T-helper 1 cell treated with Interleukin-12 subunit alpha and Interleukin-12 subunit beta and Interleukin-4 antibody, amounts not matched to agents 30 μg/mL and 1 μg/mL, for 36 hours (primary cell): ENCODE measurements at regions not wholly inside any gene's neighbourhood (a gene's known extent, or its start where the extent isn't known, plus 50 kb on each side); places are given as distances from the start of the nearest gene placed in this dataset.

ENCODE experiments used
- H3K27ac Mint-ChIP-seq: one replicate; pipeline ENCODE4 v1.8.0; 2021; ENCODE audit warnings: mild to moderate bottlenecking, mixed read lengths
- H3K27me3 Mint-ChIP-seq: one replicate; pipeline ENCODE4 v1.8.0; 2021; ENCODE audit warnings: low read depth, mixed read lengths
- H3K36me3 Mint-ChIP-seq: one replicate; pipeline ENCODE4 v1.8.0; 2021; ENCODE audit warnings: low read depth, mixed read lengths
- H3K4me1 Mint-ChIP-seq: one replicate; pipeline ENCODE4 v1.8.0; 2021; ENCODE audit warnings: low read depth, mixed read lengths
- H3K4me3 Mint-ChIP-seq: one replicate; pipeline ENCODE4 v1.8.0; 2021; ENCODE audit warnings: mild to moderate bottlenecking, moderate library complexity, mixed read lengths
- H3K9me3 Mint-ChIP-seq: one replicate; pipeline ENCODE4 v1.8.0; 2021; ENCODE audit warnings: mixed read lengths

DNA sequence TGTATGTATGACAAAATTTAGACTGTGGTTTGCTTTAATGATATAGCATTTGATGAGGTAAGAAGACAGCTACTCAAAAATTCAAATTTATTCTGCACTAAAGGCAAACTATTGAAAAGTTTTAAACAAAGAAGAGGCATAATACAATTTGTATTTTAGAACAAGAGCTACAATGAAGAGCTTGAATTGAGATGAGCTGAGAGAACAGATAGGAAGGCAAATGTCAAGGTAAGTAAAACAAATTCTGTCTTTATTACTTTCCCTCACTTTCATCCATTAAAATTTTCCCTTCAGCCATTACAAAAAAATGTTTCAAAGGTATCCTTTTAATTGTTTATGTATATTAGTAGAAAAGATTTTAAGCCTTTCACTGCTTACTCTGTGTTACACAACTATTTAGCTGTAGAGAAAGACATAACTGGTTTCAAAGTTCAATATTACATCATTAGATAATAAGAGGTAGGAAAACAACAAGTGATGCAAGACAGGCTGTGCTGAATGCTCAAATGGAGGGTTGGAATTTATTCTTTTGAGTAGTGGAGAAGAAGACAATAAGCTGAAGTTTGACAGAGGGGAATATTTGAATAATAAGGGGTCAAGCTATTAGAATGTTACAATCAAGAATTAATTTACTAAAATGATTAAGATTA lies 1334.1 kb downstream of the FSCB start:
- H3K9me3 Mint-ChIP-seq: peaks cover 19% of the 10 kb centered on the region
- H3K27me3 Mint-ChIP-seq: no peaks in the 10 kb centered on the region
- H3K4me3 Mint-ChIP-seq: no peak overlapping the region
- H3K36me3 Mint-ChIP-seq: no peaks in the 10 kb centered on the region
- H3K4me1 Mint-ChIP-seq: no peaks in the 10 kb centered on the region
- H3K27ac Mint-ChIP-seq: no peak overlapping the region

DNA sequence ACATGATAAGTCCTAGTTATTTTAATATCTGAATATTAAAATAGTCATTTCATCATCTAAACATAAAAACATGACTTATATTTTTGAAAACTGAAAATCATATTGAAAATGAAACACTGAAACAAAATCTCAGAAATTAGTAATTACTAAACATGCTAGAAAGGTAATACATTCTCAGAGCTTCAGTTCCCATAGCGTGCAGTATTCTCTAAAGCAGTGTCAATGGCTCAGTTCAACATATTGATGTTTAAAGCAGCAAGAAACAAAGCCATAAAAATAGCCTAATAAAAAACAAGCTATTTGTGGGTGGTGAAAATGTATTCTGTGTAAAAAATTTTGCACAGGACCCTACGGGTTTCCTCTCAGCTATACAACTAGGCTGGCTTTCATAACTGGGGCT lies 1337.4 kb downstream of the FSCB start:
- no peaks in the 10 kb centered on the region for H3K4me1 Mint-ChIP-seq

DNA sequence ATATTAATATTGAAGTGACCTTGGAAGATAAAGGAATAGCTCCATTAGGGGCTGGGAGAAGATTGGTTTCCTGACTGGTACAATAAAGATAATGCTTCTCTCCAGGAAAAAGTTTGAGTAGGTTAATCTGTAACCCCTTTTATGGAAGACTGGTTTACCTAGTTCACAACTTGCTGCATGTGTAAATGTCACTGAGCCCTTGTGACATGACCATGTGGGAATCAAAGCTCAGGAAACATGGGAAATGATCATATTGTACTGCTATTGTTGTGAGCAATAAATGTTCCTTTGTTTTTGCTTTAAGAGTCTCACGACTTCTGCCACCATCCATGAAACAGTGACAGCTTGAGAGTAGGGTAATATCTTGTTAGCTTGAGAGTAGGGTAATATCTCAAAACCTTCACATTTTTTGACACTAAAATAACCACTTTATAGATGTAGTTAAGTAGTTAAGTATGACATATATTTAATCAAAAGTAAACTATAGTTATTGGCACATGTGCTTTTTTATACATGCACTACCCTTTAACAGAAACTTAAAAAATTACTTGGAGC lies 1338.6 kb downstream of the FSCB start:
- H3K36me3 Mint-ChIP-seq: no peaks in the 10 kb centered on the region
- H3K9me3 Mint-ChIP-seq: peaks cover 27% of the 10 kb centered on the region
- H3K4me3 Mint-ChIP-seq: no peak overlapping the region
- no peaks in the 10 kb centered on the region for H3K27me3 Mint-ChIP-seq
- no peaks in the 10 kb centered on the region for H3K4me1 Mint-ChIP-seq
- no peak overlapping the region for H3K27ac Mint-ChIP-seq

More for the DNA sequence above, 1337.4 kb downstream of the FSCB start:
- Mint-ChIP-seq H3K36me3 (no peaks in the 10 kb centered on the region), H3K9me3 (peaks cover 18% of the 10 kb centered on the region), H3K4me3 (no peak overlapping the region), H3K27me3 (no peaks in the 10 kb centered on the region), H3K27ac (no peak overlapping the region)

DNA sequence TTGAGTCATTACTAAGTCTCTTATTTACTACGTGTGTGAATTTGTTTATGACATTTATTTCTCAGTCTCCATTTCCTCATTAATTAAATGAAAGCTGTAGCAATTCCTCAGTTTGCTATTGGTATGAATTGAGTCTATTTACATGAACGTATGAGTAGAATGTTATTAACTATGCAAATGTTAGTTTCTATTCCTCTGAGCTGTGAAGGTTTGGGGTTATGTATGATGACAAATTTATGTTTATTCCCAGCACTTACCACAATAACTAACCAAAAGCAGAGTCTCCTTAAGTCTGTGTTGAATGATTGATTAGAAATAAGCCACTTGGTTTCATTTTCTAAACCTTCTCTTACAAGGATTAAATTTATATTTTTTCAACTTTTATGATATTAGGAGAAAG lies 1340.9 kb downstream of the FSCB start:
- no peaks in the 10 kb centered on the region for H3K4me1 Mint-ChIP-seq
- H3K9me3 Mint-ChIP-seq: peaks cover 22% of the 10 kb centered on the region
- H3K36me3 Mint-ChIP-seq: no peaks in the 10 kb centered on the region
- no peak overlapping the region for H3K27ac Mint-ChIP-seq
- H3K27me3 Mint-ChIP-seq: no peaks in the 10 kb centered on the region
- H3K4me3 Mint-ChIP-seq: no peak overlapping the region

DNA sequence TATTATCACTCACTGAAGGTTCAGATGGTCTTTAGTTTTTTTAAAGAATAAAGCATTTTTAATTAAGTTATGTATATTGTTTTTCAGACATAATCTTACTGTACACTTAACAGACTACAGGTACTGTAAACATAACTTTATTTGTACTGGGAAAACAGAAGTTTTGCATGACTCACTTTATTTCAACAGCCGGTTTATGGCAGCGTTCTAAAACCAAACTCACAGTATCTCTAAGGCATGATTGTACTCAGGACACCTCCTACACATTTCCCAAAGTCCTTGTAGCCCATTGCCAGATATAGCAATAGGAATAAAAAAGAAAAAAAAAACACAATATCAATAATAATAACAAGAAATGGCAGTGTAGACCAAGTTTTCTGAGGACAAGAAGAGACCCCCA lies 1341.4 kb downstream of the FSCB start:
- no peak overlapping the region for H3K27ac Mint-ChIP-seq
- H3K27me3 Mint-ChIP-seq: no peaks in the 10 kb centered on the region
- no peaks in the 10 kb centered on the region for H3K4me1 Mint-ChIP-seq
- H3K4me3 Mint-ChIP-seq: no peak overlapping the region
- H3K9me3 Mint-ChIP-seq: peaks cover 17% of the 10 kb centered on the region
- H3K36me3 Mint-ChIP-seq: no peaks in the 10 kb centered on the region

DNA sequence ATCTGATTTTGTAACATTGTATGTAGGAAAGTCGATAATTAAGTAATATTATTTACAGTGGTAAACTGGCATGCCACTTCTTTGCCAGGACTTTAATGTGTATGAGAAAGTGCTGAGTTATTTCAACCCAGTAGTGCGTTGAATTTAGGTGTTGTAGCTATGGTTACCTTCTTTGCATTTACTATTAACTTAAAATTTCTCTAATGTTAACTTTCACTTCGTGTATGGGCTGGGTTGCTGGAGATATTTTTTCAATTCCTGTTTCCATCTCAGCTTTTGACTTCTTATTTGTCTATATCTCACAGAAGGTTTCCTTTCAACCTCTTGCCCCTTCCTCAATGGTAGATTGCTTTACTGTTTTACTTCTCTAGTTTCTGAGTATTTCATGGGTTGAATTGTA lies 1345.6 kb downstream of the FSCB start:
- Mint-ChIP-seq H3K4me1 (no peaks in the 10 kb centered on the region), H3K36me3 (no peaks in the 10 kb centered on the region), H3K4me3 (no peak overlapping the region), H3K27me3 (no peaks in the 10 kb centered on the region), H3K27ac (no peak overlapping the region), H3K9me3 (peaks cover 24% of the 10 kb centered on the region)

DNA sequence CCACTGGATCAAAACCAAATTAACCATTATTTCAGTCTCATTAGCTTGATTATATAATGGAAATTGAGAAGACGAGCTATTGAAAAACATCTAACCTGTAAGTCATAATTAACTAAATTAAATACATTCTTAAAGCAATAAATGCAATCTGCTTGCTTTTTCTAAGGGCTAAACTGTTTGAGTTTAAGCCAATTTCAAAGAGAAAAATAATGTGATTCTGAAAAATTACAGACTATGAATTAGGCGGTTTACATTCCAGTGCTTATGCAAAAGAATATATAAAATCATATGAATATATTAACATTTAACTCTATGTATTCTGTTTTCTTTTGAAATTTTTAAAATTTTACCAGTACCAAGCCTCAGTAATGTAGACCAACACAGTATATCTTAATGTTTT lies 1349.4 kb downstream of the FSCB start:
- H3K27me3 Mint-ChIP-seq: no peaks in the 10 kb centered on the region
- H3K9me3 Mint-ChIP-seq: peaks cover 13% of the 10 kb centered on the region
- no peaks in the 10 kb centered on the region for H3K36me3 Mint-ChIP-seq
- no peak overlapping the region for H3K4me3 Mint-ChIP-seq
- no peaks in the 10 kb centered on the region for H3K4me1 Mint-ChIP-seq
- H3K27ac Mint-ChIP-seq: no peak overlapping the region

DNA sequence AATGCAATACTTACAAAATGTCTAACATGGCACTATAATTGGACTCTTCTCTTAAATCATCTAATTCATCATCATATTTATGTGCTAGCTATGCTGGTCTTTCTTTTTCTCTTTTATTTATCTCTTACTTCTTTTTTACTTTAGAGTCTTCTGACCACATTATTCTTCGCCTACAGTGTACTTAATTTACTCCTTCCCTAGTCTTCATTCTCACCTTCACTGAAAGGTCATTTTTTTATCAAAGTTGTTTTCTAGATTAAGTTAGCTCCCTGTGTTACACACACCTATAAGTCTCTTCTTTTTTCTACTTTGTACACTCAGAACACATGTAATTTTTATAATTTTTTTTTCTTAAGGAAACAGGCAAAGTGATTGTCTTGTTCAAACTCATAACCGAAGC lies 1351.2 kb downstream of the FSCB start:
- no peaks in the 10 kb centered on the region for H3K4me1 Mint-ChIP-seq
- no peak overlapping the region for H3K4me3 Mint-ChIP-seq
- no peaks in the 10 kb centered on the region for H3K27me3 Mint-ChIP-seq
- no peak overlapping the region for H3K27ac Mint-ChIP-seq
- H3K9me3 Mint-ChIP-seq: peaks cover 13% of the 10 kb centered on the region
- no peaks in the 10 kb centered on the region for H3K36me3 Mint-ChIP-seq

DNA sequence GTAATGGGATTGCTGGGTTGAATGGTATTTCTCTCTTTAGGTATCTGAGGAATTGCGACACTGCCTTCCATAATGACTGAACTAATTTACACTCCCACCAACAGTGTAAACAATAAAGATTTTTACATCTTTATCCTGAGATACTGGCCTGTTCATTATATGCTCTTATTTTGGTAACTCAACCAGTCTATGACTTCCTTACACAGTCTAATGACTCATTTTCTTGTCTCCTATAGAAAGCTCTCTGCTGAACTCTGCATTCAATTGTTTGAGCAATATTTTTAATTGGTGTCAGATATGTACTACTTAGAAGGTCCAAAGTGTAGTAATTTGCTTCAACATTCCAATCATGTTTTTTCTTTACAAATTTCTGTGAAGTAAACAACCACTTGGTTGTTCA lies 1351.8 kb downstream of the FSCB start:
- no peak overlapping the region for H3K27ac Mint-ChIP-seq
- H3K36me3 Mint-ChIP-seq: no peaks in the 10 kb centered on the region
- H3K27me3 Mint-ChIP-seq: no peaks in the 10 kb centered on the region
- H3K4me1 Mint-ChIP-seq: no peaks in the 10 kb centered on the region
- H3K4me3 Mint-ChIP-seq: no peak overlapping the region
- peaks cover 13% of the 10 kb centered on the region for H3K9me3 Mint-ChIP-seq

DNA sequence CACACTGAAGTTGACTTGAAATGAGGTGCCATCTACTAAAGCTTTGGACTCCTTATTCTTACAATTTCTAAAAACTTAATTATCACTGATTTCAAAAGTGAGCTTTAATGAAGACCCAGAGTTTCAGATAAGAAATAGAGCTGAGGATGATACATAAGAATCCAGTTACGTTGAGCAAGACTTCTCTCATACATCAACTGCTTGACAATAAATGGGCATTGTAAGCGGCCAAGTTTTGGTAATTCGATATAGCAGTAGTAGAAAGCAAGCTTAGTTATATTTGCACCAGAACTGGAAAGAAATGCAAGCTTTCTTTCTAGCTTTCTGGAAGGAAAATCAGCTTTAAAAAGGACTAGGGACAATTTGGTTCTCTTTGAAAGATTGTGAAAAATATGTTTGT lies 1359.6 kb downstream of the FSCB start:
- H3K27me3 Mint-ChIP-seq: no peaks in the 10 kb centered on the region
- no peaks in the 10 kb centered on the region for H3K36me3 Mint-ChIP-seq
- no peak overlapping the region for H3K27ac Mint-ChIP-seq

DNA sequence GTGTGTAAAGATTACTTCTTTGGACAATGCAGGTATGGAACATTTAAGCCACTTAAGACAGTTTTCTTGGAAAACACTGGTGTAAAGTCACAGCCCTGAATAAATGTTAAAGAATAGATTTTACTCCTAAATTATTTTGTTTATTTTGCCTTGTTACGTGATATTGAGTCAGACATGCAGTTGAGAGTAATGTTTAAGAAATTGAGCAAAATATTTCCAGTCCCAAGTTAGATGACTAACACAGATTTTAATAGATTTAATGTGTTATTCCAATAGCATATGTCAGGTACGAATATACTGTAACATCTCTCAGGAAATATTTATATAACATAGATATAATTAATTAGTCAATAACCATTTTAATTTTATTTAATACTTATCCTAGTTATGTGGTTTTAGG lies 1361.7 kb downstream of the FSCB start:
- H3K36me3 Mint-ChIP-seq: no peaks in the 10 kb centered on the region
- no peak overlapping the region for H3K27ac Mint-ChIP-seq
- no peak overlapping the region for H3K4me3 Mint-ChIP-seq
- peaks cover 8% of the 10 kb centered on the region for H3K9me3 Mint-ChIP-seq
- no peaks in the 10 kb centered on the region for H3K4me1 Mint-ChIP-seq
- no peaks in the 10 kb centered on the region for H3K27me3 Mint-ChIP-seq

More for the DNA sequence above, 1359.6 kb downstream of the FSCB start:
- Mint-ChIP-seq H3K9me3 (peaks cover 8% of the 10 kb centered on the region), H3K4me3 (no peak overlapping the region), H3K4me1 (no peaks in the 10 kb centered on the region)

DNA sequence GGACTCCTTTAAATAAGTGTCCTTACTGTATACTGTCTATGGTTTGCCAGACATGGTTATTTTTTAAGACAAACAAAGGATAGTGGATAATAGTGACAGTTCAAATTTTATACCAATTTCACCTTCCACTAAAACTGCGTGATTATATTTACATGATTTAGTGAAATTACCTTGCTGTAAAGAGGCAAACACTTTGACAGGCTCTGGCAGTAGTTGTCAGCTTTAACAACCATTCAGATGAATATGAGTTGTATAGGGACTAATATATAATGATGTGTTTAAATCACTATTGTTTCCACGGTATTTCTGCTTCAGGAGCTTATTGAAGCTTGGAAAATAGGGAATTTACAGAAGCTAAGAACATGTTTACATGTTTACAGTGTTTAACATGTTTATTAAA lies 1364.0 kb downstream of the FSCB start:
- no peaks in the 10 kb centered on the region for H3K4me1 Mint-ChIP-seq
- no peaks in the 10 kb centered on the region for H3K36me3 Mint-ChIP-seq
- H3K9me3 Mint-ChIP-seq: peaks cover 12% of the 10 kb centered on the region
- no peaks in the 10 kb centered on the region for H3K27me3 Mint-ChIP-seq
- H3K27ac Mint-ChIP-seq: no peak overlapping the region
- no peak overlapping the region for H3K4me3 Mint-ChIP-seq

DNA sequence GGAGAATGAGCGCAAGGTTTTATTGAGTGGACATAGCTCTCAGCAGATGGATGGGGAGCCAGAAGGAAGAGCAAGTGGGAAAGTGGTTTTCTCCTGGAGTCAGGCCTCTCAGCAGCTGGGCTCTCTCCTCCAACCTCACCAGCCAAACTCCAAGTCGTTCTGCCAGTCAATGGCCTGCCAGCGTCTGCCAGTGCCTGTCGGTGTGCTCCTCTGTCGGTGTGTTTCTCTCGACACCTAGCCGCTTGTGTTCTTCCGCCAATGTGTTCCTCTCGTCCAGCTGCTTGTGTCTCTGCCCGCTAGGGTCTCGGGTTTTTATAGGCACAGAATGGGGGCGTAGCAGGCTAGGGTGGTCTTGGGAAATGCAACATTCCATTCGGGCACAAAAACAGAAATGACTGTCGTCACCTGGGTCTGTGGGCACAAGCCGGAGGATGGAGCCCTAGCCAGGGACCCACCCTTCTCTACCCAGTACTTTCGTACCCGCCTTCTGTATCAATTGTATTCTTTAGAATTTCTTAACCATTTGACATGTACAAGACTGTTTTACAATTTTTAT lies 1365.4 kb downstream of the FSCB start:
- Mint-ChIP-seq H3K9me3 (peaks cover 19% of the 10 kb centered on the region), H3K4me1 (no peaks in the 10 kb centered on the region), H3K27me3 (no peaks in the 10 kb centered on the region), H3K27ac (no peak overlapping the region), H3K4me3 (no peak overlapping the region), H3K36me3 (no peaks in the 10 kb centered on the region)

DNA sequence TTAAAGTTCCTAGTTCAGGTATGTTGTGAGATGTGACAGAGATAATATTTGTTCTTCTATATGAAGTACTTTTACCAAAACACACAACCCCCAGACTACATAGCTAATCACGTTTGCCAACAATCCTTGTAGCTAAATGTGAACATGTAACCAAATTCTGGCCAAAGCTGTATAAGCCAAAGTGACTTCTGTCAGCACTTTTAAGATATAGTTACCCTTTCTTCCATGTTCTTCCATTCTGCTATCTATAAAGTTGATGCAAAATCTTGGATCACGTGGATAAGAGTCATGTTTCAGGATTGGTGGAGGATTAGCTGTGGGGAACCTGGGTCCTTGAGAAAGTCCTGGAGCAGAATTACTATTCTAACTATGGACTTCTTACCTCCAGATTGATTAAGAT lies 1366.6 kb downstream of the FSCB start:
- peaks cover 22% of the 10 kb centered on the region for H3K9me3 Mint-ChIP-seq

DNA sequence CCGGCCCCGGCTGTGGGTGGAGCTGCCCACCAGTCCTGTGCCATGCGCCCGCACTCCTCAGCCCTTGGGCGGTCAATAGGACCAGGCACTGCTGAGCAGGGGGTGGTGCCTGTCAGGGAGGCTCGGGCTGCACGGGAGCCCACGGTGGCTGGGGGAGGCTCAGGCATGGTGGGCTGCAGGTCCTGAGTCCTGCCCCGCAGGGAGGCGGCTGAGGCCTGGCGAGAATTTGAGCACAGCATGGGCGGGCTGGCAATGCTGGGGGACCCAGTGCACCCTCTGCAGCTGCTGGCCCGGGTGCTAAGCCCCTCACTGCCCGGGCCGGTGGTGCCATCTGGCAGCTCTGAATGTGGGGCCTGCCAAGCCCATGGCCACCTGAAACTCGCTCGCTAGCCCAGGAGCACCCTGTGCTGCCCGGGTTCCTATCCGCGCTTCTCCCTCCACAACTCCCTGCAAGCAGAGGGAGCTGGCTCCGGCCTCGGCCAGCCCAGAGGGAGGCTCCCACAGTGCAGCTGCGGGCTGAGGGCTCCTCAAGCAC lies 1371.1 kb downstream of the FSCB start:
- no peaks in the 10 kb centered on the region for H3K36me3 Mint-ChIP-seq
- H3K27me3 Mint-ChIP-seq: no peaks in the 10 kb centered on the region
- H3K27ac Mint-ChIP-seq: no peak overlapping the region
- H3K4me1 Mint-ChIP-seq: no peaks in the 10 kb centered on the region
- H3K4me3 Mint-ChIP-seq: no peak overlapping the region
- H3K9me3 Mint-ChIP-seq: peaks cover 46% of the 10 kb centered on the region

More for the DNA sequence above, 1366.6 kb downstream of the FSCB start:
- Mint-ChIP-seq H3K36me3 (no peaks in the 10 kb centered on the region), H3K4me1 (no peaks in the 10 kb centered on the region), H3K27ac (no peak overlapping the region), H3K4me3 (no peak overlapping the region), H3K27me3 (no peaks in the 10 kb centered on the region)
